GM21360 (cell line): ENCODE measurements at regions not wholly inside any gene's neighbourhood (a gene's known extent, or its start where the extent isn't known, plus 50 kb on each side); places are given as distances from the start of the nearest gene placed in this dataset.

Experiments used
- ATAC-seq: cut with Tn5 transposase; IDR thresholded peaks from one replicate; pipeline ENCODE4 v1.9.1; 2021; ENCODE audit warnings: mild to moderate bottlenecking, moderate library complexity; ENCODE audit not compliant: unreplicated experiment

DNA sequence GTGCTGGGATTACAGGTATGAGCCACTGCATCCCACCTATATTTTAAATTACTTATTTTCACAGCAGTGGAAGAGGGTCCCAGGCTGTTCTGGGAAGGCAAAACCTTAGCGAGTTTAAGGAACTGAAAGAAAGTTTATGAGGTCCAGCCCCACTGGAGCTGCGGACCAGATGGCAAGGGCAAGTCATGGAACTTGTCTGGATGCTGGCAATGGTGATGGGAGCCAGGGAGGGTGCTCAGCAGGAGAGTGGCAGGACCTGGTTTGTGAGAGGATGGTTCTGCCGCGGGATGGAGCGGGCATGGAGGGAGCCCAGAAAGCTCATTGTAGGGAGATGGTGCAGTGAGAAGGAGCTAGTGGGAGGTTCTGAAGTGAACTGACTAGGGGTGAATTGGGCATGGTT is 50.6 kb upstream of the SLC45A1 start:
- ATAC-seq, result no peak

DNA sequence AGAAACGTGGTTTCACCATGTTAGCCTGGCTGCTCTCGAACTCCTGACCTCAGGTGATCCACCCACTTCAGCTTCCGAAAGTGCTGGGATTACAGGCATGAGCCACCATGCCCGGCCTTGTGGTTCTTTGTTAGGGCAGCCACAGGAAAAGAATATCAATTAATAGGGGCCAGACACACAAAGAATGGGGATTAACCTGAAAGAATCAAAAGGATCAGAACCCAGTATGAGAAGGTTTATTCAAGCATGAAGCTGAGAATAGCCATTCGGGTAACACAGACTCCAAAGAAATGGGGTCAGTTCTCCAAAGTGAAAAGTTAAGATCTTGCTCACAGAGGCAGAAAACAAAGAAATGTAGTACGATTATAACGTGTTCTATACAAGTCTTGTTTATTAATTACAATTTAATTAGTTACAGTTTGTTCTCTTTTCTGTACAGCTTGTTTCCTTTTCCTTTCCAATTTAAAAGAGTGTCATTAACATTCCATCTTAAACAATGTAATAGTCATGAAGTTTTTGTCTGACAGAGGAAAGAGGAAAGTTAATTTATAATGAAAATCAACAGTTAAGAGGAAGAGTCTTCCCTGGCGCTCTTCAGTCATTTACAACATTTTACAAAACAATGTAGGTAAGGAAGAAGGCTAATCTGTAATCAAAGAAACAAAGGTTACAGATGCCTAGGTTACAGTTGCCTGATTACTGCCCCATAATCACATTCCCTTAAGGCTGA is 51.3 kb upstream of the SLC45A1 start:
- no peak for ATAC-seq

DNA sequence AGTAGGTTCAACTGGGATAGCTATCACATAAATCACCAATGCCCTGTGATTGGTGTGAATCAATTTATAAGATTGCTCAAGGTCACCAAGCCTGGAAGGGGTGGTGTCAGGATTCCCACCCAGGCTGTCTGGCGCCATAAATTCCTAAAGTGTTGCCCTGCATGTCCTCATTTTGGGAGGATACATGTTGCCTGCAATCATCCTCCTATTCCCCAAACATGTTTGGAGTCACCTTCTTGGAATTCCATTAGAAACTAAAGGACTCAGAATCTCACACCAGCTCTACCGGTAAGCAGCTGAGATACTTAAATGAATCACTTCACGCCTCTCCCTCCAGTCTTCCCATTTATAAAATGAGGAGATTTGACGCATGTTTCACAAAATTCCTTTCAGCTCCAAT is 54.1 kb upstream of the SLC45A1 start:
- no peak for ATAC-seq

DNA sequence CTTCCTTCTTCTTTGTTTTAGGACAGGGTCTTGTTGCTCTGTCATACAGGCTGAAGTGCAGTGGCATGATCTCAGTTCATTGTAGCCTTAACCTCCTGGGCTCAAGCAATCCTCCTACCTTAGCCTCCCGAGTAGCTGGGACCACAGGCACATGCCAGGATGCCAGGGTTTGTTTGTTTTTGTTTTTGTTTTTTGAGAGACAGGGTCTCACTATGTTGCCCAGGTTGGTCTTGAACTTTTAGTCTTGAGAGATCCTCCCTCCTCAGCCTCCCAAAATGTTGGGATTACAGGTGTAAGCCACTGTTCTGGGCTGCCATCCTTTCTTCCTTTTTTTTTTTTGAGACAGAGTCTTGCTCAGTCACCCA is 56.5 kb upstream of the SLC45A1 start:
- ATAC-seq, result no peak

DNA sequence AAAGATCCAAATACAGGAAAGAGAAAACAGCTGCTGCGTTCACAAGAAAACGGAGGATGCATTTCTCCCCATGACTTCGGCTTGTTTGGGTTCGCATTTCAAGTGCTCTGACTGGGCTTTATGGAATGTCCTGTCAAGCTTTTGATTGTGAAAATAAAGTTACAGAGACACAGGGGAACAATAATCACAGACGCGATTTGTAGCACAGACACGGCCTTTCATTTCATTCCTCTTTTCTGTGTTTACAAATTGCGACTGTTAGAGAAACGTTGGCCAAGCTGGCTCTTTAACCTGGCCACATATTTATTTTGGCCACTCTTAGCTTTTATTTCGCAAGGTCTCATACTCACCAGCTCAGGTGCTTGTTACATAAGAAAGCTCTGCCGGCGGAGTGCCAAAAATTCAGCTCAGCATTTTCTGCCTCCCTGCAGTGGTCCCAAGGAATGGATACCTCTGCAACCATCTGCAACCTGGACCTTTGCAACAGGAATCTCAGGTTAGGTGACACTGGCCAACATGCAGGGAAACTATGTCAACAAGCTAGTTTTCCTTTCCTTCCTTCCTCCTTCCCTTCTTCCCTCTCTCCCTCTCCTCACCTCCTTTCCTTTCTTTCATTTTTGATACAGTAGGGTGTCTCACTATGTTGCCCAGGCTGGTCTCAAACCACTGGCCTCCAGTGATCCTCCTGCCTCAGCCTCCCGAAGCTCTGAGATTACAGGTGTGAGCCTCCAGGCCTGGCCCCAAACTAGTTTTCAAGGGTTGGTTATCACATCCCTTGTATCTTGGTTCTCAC is 58.2 kb upstream of the SLC45A1 start:
- no peak for ATAC-seq

DNA sequence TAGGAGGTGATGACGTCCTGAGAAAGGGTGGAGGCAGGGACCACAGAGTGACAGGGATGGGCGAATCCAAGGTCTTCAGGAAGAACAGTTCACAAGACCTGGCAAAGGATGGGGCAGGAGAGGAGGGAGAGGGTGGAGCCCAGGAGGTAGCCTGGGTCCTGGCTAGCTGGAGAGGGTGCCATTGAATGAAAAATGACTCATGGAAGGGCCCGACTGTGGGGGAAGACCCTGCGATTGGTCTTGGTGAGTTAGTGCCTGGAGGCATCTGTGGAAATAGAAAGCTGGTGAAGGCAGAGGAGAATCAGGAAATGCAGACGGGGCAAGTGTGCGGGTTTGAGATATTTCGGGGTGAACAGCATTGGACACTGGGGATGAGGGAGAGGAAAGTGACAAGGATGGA is 60.3 kb upstream of the SLC45A1 start:
- no peak for ATAC-seq

DNA sequence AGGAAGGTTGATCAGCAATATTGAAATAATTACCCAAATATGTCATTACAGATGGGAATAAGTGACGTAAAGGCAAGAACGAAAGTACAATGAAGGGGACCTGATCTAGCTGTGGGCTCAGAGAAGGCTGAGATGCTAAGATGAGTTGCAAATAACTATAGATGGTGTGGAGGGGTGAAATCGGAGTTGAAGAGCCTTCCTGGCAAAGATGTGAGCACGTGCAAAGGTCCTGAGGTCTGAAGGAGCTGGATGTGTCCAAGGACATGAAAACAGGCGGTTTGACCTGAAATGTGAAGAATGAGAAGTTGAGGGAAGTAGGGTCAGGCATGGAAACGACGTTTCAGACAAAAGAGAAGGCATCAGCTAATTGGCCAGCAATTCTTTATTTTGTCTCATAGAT is 61.6 kb upstream of the SLC45A1 start:
- no peak for ATAC-seq

DNA sequence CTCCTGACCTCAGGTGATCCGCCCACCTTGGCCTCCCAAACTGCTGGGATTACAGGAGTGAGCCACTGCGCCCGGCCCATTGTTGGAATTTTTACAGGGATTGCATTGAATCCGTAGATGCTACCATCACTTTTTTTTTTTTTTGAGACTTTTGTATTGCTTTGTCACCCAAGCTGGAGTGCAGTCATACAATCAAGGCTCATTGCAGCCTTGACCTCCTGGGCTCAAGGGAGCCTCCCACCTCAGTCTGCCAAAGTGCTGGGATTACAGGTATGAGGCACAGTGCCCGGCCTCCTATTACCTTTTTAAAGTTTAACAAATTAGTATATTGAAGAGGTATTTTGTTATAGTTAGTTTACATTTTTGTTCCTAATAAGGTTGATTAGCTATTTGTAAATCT is 62.2 kb upstream of the SLC45A1 start:
- no peak for ATAC-seq

DNA sequence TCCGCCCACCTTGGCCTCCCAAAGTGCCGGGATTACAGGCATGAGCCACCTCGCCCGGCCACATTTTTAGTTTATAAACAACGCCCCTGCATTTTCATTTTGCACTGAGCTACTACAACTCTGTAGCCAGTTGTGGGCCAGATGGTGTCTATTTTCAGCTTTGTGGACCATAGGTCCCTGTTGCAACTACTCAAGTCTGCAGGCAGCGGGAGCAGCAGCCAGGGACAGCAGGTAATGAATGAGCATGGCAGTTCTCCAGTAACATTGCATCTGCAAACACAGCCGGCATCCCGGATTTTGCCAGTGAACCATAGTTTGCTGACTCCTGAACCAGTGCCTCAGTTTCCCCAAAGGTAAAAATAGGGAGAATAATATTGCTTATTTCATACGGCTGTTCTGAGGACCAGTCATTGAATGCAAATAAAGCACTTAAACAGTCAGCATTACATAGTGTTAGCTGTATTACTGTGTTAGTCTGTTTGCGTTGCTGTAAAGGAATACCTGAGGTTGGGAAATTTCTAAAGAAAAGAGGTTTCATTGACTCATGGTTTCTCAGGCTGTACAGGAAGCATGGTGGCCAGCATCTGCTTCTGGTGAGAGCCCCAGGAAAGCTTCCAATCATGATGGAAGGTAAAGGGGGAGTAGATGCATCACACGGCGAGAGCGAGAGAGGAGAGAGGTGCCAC is 65.5 kb upstream of the SLC45A1 start:
- ATAC-seq, result no peak

DNA sequence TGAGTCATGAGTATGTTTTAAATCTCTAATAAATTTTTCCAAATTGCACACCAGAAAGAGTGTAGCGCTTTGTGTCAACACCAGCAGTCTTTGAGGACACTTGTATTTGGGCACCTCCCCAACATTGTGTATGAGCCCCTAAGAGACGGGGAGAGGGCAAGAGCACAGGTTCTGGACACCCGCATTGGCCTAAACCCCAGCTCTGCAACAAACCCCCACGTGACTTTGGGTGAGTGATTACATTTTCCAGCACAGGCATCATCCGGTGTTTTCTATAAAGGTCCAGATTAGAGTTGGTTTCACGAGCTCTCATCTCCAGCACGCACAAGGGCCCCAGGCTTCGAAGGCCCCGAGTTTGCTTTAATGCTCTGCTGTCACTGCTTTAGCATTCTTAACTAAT is 66.3 kb upstream of the SLC45A1 start:
- no peak for ATAC-seq

DNA sequence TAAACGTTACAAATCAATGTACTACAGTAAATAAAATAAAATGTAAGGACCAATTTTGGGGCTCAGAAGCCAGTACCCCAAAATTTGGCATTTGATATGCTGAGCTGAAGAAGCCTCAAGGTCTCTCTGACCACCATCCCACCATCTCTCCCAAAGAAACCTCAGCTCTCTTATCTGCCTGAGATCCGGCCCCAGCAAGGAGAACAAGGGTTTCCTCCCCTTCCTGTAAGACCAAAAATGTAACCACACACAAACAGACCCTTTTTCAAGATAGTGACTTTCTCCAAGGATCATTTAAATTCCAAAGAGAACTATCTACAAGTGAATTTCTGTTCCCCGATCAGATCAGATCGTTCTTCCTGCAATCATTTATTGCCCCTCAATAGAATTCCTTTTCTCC is 68.1 kb upstream of the SLC45A1 start:
- no peak for ATAC-seq

DNA sequence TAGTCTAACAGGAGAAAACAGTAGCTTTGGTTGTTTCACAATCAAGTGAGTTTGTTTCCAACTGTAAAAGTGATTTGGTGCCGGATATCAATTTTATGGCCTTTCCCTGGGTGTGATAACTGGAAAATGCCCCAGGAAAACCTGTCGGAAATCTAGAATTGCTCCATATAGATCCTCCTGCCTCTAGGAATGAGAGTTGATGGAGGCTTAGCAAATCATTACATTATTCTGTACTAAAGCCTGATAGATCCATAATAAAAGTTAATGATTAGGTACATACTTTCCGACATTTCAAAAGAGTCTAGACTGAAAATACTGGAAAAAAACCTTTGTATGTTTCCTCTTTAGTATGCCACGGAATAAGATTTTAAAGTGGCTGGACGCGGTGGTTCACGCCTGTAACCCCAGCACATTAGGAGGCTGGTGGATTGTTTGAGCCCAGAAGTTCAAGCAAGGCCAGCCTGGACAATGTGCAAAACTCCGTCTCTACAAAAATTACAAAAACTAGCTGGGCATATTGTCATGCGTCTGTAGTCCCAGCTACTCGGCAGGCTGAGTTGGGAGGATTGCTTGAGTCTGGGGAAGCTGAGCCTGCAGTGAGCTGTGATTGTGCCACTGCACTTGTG is 70.0 kb upstream of the SLC45A1 start:
- no peak for ATAC-seq

DNA sequence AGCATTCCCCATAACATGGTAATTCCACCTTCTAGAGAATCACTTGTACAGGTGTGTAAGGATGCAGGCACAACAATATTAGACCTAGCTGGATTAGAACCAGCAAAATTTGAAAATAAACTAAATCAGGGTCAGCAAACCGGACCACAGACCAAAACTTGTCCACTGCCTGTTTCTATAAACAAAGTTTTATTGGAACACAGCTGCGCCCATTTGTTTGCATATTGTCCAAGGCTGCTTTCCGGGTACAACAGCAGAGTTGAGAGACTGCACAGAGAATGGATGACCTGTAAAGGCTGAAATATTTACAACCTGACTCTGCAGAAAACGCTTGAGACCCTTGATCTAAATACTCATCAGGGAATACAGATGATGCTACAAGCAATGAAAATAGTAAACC is 73.6 kb upstream of the SLC45A1 start:
- ATAC-seq, result no peak

DNA sequence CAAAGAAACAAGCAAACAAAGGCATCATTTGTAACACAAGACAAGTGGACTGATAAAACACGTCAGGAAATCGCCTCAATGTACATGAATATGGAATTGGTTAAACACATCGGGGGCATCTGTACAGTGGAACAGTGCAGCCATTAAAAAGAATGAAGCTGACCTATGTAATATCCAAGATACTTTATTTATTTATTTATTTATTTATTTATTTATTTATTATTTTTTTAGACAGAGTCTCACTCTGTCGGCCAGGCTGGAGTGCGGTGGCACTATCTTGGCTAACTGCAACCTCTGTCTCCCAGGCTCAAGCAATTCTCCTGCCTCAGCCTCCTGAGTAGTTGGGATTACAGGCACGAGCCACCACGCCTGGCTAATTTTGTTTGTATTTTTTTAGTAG is 75.4 kb upstream of the SLC45A1 start:
- ATAC-seq, result no peak

DNA sequence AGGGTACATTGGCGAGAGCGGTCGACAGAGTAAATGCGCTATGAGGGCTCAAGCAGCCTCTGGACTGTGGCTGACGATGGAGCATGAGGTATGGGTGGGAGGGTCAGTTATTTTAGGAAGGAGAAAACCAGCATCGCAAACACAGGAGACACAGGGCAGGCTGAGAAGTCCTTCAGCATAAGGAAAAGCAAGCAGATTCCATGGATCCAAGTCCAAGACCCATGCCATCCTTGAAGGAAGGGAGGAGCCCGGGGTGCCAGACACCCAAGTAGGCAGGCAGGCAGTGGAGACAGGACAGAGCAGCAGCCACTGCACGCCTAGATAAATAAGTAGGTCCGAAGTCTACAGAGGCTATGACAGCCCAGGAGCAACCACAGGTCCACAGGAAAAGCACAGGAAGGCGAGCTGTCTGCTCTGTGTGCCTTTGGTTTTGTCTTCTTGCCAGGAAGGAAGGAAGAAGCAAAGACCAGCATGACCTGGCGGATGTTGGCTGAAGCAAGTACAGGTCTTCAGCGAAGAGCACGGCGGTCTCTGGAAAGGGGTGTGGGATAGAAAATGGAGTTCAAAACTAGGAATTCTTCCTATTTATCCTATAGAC is 76.4 kb upstream of the SLC45A1 start:
- ATAC-seq, result no peak

DNA sequence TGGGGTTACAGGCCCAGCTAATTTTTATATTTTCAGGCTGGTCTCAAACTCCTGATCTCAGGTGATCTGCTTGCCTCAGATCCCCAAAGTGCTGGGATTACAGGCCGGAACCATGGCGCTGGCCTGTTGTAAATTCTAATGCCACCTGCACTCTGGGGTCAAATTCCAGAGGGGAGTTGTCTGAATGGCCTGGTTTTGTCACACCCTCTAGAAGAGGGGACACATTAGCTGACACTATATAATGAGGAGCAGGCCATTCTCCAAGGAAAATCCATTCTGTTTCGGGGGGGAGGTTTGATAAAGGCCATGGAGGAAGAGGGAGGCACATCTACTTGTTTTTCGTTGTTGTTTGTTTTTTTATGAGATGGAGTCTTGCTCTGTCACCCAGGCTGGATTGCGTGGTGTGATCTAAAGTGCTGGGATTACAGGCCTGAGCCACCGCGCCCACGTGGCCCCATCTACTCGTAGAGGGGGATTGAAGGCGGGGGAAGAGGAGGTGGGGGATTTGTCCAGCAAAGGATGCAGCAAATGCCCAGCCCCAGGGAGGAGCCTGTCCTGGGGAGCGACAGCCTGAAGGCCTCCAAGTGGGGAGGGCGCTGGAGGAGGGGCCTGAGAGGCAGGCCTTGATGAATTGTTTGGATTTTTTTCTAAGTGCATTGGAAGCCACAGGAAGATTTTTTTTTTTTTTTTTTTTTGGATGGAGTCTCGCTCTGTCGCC is 78.4 kb upstream of the SLC45A1 start:
- ATAC-seq, result no peak

DNA sequence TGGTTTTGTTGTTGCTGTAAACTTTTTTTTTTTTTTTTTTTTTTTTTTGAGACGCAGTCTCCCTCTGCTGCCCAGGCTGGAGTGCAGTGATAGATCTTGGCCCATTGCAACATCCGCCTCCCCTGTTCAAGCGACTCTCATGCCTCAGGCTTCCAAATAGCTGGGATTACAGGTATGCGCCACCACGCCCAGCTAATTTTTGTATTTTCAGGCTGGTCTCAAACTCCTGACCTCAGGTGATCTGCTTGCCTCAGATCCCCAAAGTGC is 78.9 kb upstream of the SLC45A1 start:
- ATAC-seq, result no peak

DNA sequence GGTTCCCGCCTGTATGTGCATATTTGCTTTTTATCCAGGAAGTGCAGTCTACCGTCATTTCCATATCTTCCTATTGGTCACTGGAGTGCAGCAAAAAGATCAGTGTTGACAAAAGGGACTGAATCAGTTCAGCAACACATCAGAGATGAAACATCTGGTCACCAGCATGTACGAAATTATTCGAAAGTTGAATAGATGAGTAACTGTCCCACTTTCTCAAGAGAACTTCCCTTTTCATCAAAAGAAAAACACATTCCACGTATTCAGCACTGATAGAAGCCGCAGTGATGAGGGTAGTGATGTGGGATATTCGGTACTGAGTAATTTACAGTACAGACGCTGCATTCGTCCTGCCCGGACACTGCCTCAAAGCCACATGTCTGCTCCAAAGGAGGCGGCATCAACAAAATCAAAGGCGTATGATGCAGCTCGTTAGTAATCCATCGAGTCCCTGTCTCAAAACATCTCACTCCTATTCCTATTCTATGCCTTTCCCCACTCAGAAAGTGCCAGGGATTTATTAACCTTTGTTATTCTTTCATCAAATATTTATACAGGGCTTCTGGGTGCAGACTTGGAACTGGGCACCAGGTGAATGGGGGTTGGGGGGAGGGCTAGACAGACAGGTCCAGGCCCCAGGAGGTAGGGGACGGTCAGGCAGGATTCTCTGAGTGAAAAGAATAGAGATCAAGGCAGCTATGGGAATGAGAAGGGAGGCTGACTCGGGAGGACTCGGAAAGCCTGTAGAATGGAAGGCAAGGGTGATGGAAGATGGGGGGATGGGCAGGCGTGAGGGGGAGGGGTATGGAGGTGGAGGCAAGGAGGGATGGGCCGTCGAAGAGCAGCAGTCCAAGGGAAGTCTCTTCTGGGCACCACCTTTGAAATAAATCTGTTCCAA is 79.5 kb upstream of the SLC45A1 start:
- ATAC-seq, result no peak

DNA sequence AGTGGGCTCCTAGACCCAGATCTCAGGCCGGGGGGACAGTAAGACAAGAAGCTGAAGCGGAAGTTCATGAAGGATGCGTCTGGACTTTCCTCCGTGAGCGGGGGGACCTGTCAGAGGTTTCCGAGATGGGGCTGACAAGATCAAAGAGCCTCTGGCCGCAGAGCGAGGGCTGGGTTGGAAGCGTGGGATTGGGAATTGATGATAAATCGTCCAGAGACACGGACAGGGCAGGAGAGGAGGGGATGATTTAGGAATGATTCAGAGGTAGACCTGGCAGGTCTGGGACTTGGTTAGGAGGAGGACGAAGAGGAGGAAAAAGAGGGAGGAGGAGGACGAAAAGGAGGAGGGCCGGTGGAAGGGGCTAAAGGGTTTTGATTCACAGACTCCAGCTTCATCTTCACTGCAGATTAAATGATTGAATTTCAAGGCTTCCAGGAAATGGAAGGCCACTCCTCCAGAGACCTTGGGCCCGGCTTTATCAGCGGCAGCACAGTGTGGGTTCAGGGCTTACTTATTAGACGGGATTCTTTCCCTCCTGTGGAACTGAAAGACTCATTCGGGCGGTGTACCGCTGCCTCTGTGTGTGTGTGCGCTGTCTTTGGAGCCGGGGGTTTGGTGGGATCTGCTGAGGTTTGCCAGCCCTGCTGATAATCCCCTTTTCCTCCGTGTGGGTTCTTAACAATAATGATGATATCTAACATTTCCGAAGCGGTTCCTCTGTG is 85.7 kb upstream of the SLC45A1 start:
- ATAC-seq, result no peak
